Muscle layer of colon (tissue), 2 donors: ENCODE measurements at regions not wholly inside any gene's neighbourhood (a gene's known extent, or its start where the extent isn't known, plus 50 kb on each side); places are given as distances from the start of the nearest gene placed in this dataset.
"Not testable (repeated sequence)": the region's sequence is repeated elsewhere in the genome, so short reads cannot be mapped to it uniquely, and the experiment has no call there.

ENCODE experiments used
- H3K27ac ChIP-seq: one replicate; pipeline ENCODE4 v1.7.0; 2013; ENCODE audit warnings: low read depth, mild to moderate bottlenecking, low read length, moderate library complexity
- H3K27me3 ChIP-seq, 2 donors: one replicate each; pipeline ENCODE4 v1.7.0; 2013; ENCODE audit warnings: low read length in 2 of 2, mild to moderate bottlenecking in 2 of 2; ENCODE audit not compliant: insufficient read depth in 2 of 2, control insufficient read depth in 1 of 2
- H3K36me3 ChIP-seq: one replicate; pipeline ENCODE4 v1.7.0; 2013; ENCODE audit warnings: mild to moderate bottlenecking, low read length; ENCODE audit not compliant: insufficient read depth
- H3K4me1 ChIP-seq: one replicate; pipeline ENCODE4 v1.7.0; 2013; ENCODE audit warnings: mild to moderate bottlenecking, low read length; ENCODE audit not compliant: insufficient read depth
- H3K4me3 ChIP-seq, 2 donors: one replicate each; pipeline ENCODE4 v1.7.0; 2013; ENCODE audit warnings: low read length in 2 of 2, low read depth in 1 of 2, mild to moderate bottlenecking in 1 of 2, moderate library complexity in 1 of 2
- H3K9ac ChIP-seq: one replicate; pipeline ENCODE4 v1.7.0; 2013; ENCODE audit warnings: low read length
- H3K9me3 ChIP-seq: one replicate; pipeline ENCODE4 v1.7.0; 2013; ENCODE audit warnings: mild to moderate bottlenecking, low read length
- donor health status: abdominal sarcoma.
- donor health status: Adenocarcinoma of cecum.

DNA sequence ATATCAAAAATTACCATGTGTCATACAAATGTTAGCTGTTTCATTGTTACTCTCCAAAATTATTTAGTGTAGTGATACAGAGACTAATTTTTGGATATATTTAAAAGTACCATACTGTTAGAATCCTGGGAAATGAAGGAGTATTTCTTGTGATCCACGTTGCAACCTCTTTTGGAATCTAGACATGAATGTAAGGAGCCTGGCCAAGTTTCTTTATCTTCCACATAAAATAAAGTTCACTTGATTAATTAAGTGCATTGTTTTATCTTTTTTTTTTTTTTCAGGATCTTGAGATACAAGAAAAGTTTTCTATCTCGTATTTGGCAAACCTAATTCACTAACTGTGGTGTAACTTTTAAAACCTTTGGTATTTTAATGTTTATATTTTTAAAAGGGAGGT, 270.7 kb downstream of the SOX4 start:
- H3K4me1 ChIP-seq, result no peaks in the 10 kb centered on the region
- no peaks in the 10 kb centered on the region for H3K9me3 ChIP-seq
- no peaks in the 10 kb centered on the region for H3K36me3 ChIP-seq
- no peak overlapping the region for H3K9ac ChIP-seq
- H3K27ac ChIP-seq, result no peak overlapping the region
- no peaks in the 10 kb centered on the region for H3K27me3 ChIP-seq
- H3K4me3 ChIP-seq, result no peak overlapping the region

DNA sequence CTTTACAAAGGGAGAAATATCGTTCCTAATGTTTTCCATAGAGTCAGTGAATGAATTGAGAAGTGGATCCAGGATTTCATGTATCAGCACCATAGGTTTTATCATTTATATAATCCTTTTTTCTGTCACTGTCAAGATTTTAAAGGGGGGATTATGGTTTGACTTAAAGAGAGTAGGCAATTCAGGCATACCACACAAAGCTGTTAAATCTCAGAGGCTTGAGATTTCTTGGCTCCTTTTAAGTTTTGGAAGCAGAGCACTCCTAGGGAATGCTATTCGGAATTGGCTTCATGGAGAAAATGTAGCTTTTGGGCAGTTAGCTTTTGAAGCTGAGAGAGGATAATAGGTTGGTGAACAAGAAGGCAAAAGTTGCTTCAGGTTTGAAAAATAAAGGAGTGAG, 274.7 kb downstream of the SOX4 start:
- no peak overlapping the region for H3K27ac ChIP-seq
- H3K27me3 ChIP-seq, result no peaks in the 10 kb centered on the region
- H3K4me3 ChIP-seq, result no peak overlapping the region
- H3K4me1 ChIP-seq, result no peaks in the 10 kb centered on the region
- no peaks in the 10 kb centered on the region for H3K9me3 ChIP-seq
- H3K36me3 ChIP-seq, result no peaks in the 10 kb centered on the region
- no peak overlapping the region for H3K9ac ChIP-seq

GRCh38 chr6:21869085-21869771, 275.7 kb downstream of the SOX4 start:
- Histone ChIP-seq H3K27ac (no peak overlapping the region), H3K9me3 (no peaks in the 10 kb centered on the region), H3K4me1 (no peaks in the 10 kb centered on the region), H3K27me3 (no peaks in the 10 kb centered on the region), H3K4me3 (no peak overlapping the region), H3K36me3 (no peaks in the 10 kb centered on the region), H3K9ac (no peak overlapping the region)

GRCh38 chr6:21870076-21870730, 276.7 kb downstream of the SOX4 start:
- Histone ChIP-seq H3K9ac (no peak overlapping the region), H3K27ac (no peak overlapping the region), H3K9me3 (no peaks in the 10 kb centered on the region), H3K27me3 (no peaks in the 10 kb centered on the region), H3K4me3 (no peak overlapping the region), H3K4me1 (no peaks in the 10 kb centered on the region), H3K36me3 (no peaks in the 10 kb centered on the region)

DNA sequence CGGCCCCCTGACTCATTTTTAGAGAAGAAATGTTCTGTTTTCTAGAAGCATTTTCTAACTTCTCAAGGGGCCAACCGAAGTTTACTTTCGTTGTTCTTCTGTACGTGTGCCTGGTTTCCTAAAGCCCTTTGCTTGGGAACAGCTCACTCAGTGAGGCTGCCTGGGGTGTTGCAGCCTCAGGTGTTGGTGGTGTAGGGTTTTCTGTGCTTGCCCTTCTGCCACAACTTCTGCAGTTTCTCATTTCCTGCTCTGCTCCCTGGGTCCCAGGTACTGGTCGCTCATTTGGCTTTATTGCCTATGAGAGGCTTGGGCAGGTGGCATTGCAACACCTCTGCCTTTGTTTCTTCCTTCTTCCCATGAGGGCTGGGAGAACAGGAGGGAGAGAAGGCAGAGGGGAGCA, 278.3 kb downstream of the SOX4 start:
- Histone ChIP-seq H3K36me3 (no peaks in the 10 kb centered on the region), H3K27ac (no peak overlapping the region), H3K27me3 (no peaks in the 10 kb centered on the region), H3K4me3 (no peak overlapping the region), H3K9ac (no peak overlapping the region), H3K9me3 (no peaks in the 10 kb centered on the region), H3K4me1 (no peaks in the 10 kb centered on the region)

DNA sequence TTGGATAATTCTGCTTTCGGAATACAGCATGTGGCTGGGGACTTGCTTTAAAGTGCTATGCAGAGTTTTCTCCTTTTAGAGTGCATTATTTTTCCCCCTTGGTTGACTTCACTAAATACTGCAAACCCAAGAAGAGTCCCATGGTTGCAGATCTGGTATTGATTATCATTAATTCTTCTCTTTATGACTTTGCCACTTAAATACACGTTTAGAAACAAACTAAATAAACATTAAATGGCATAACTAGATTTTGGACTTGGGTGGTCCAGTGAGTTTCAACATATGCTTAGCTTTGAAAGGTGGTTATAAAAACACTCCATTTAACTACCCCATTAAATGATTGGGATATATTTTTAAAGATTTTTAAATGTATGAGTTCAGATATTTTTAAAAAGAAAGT, 279.2 kb downstream of the SOX4 start:
- Histone ChIP-seq H3K27ac (no peak overlapping the region), H3K36me3 (no peaks in the 10 kb centered on the region), H3K9me3 (no peaks in the 10 kb centered on the region), H3K27me3 (no peaks in the 10 kb centered on the region), H3K4me3 (no peak overlapping the region), H3K4me1 (no peaks in the 10 kb centered on the region), H3K9ac (no peak overlapping the region)

- H3K36me3 ChIP-seq, result no peaks in the 10 kb centered on the region
- no peaks in the 10 kb centered on the region for H3K27me3 ChIP-seq
- no peak overlapping the region for H3K4me3 ChIP-seq
- no peak overlapping the region for H3K27ac ChIP-seq
- no peak overlapping the region for H3K9ac ChIP-seq
- no peaks in the 10 kb centered on the region for H3K9me3 ChIP-seq
- no peaks in the 10 kb centered on the region for H3K4me1 ChIP-seq
Measured at GRCh38 chr6:21873562-21873961, 280.0 kb downstream of the SOX4 start.

DNA sequence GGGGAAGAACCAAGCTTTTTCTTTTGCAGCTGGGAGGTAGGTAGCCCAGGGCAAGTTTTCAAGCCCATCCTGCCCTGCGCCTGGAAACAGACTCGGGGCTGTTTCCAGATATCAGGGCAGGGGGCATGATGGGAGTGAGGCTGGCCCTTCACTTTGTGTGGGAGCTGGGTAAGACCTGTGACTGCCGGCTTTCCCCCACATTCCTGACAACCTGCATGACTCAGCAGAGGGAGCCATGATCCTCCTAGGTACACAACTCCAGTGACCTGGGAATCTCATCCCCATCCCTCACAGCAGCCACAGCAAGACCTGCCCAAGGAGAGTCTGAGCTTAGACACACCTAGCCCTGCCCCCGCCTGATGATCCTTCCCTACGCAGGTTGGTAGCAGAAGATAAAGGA, 280.8 kb downstream of the SOX4 start:
- Histone ChIP-seq H3K4me3 (no peak overlapping the region), H3K9me3 (no peaks in the 10 kb centered on the region), H3K27me3 (no peaks in the 10 kb centered on the region), H3K4me1 (no peaks in the 10 kb centered on the region), H3K27ac (no peak overlapping the region), H3K36me3 (no peaks in the 10 kb centered on the region), H3K9ac (no peak overlapping the region)

GRCh38 chr6:21877037-21877436, 283.5 kb downstream of the SOX4 start:
- H3K27ac ChIP-seq, H3K27me3 ChIP-seq, H3K9me3 ChIP-seq: not testable (repeated sequence)

GRCh38 chr6:21880249-21880648, 286.7 kb downstream of the SOX4 start:
- not testable (repeated sequence) for H3K27ac ChIP-seq, H3K4me3 ChIP-seq, H3K27me3 ChIP-seq, H3K9ac ChIP-seq, H3K4me1 ChIP-seq, H3K36me3 ChIP-seq, H3K9me3 ChIP-seq

More at GRCh38 chr6:21877037-21877436, 283.5 kb downstream of the SOX4 start:
- not testable (repeated sequence) for H3K36me3 ChIP-seq, H3K4me1 ChIP-seq, H3K9ac ChIP-seq, H3K4me3 ChIP-seq

DNA sequence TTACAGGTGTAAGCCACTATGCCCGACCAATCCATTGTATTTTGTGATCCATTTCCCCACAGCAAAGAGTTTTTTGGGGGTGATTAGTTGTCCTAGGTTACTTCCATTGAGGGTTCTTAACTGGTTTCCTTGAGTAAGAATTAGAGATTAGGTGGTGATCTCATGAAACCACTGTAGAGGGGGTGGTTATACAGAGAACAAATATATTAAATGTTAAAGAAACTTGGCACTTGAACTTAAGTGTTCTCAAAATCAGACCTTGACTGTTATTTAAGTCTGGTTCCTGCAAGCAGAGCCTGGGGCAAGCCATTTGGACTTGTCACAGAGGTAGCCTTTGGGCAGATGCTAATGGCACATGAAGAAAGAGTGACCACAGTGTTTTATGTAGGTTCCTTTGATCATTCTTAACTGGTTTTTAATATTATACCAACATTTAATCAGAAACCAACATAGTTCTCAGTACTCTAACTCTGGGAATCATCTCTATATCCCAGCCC, 288.5 kb downstream of the SOX4 start:
- Histone ChIP-seq H3K9me3 (no peaks in the 10 kb centered on the region), H3K4me3 (no peak overlapping the region), H3K9ac (no peak overlapping the region), H3K27me3 (no peaks in the 10 kb centered on the region), H3K36me3 (no peaks in the 10 kb centered on the region), H3K4me1 (peaks cover 24% of the 10 kb centered on the region), H3K27ac (no peak overlapping the region)
